ENCODE measurements at regions not wholly inside any gene's neighbourhood (a gene's known extent, or its start where the extent isn't known, plus 50 kb on each side); places are given as distances from the start of the nearest gene placed in this dataset.

- TF ChIP-seq EZH2 (IDR thresholded peaks at IDR 0.05; ENCODE audit: low read length) (no peak), CTCF (optimal IDR thresholded peaks at IDR 0.05 in 1 of 3, IDR thresholded peaks at IDR 0.05 in 1 of 3, conservative IDR thresholded peaks at IDR 0.05 in 1 of 3; ENCODE audit: extremely low read depth in 1 of 3, insufficient read depth in 2 of 3, low read length in 3 of 3) (no peak)
- Histone ChIP-seq H3K4me1 (ENCODE audit: control insufficient read depth, extremely low read depth, insufficient read depth, low read length) (no peaks in the 10 kb centered on the region), H3K9me1 (ENCODE audit: control insufficient read depth, extremely low read depth, insufficient read depth, low read length) (no peaks in the 10 kb centered on the region), H3K79me2 (ENCODE audit: control insufficient read depth, insufficient read depth, low read length) (no peaks in the 10 kb centered on the region), H3K4me2 (ENCODE audit: control insufficient read depth, extremely low read depth, insufficient read depth, low read depth, low read length) (no peak overlapping the region), H4K20me1 (ENCODE audit: control insufficient read depth, extremely low read depth, insufficient read depth, low read length) (no peaks in the 10 kb centered on the region), H3K9me3 (ENCODE audit: control insufficient read depth, low read depth, low read length) (no peaks in the 10 kb centered on the region), H3K36me3 (ENCODE audit: control insufficient read depth in 2 of 2, extremely low read depth in 1 of 2, insufficient read depth in 2 of 2, low read length in 2 of 2) (no peaks in the 10 kb centered on the region), H3K27ac (ENCODE audit: control insufficient read depth, insufficient read depth, low read length) (no peak overlapping the region), H2AFZ (ENCODE audit: control insufficient read depth, low read length) (no peak overlapping the region), H3K9ac (ENCODE audit: control insufficient read depth, extremely low read depth, insufficient read depth, low read length) (no peak overlapping the region), H3K4me3 (ENCODE audit: control insufficient read depth in 2 of 3, extremely low read depth in 1 of 3, insufficient read depth in 2 of 3, low read depth in 1 of 3, low read length in 3 of 3) (no peak overlapping the region), H3K27me3 (ENCODE audit: control insufficient read depth, extremely low read depth, insufficient read depth, low read length) (no peaks in the 10 kb centered on the region)
- dilution Hi-C loops (cut with MboI; ENCODE audit: extremely low pct_ligation_motif_present, low sequenced_read_pairs), result no loop called here
- FAIRE-seq (no peak), DNase-seq (ENCODE audit: low read depth, low spot score) (no peak)
These were observed 100.0 kb upstream of the PLCXD3 start for GRCh38 chr5:41610386-41610785.

GRCh38 chr5:41600731-41601130 lies 90.3 kb upstream of the PLCXD3 start:
- H3K9me1 ChIP-seq (ENCODE audit: control insufficient read depth, extremely low read depth, insufficient read depth, low read length), result no peaks in the 10 kb centered on the region
- no peak for FAIRE-seq
- TF ChIP-seq CTCF (optimal IDR thresholded peaks at IDR 0.05 in 1 of 3, IDR thresholded peaks at IDR 0.05 in 1 of 3, conservative IDR thresholded peaks at IDR 0.05 in 1 of 3; ENCODE audit: extremely low read depth in 1 of 3, insufficient read depth in 2 of 3, low read length in 3 of 3), result no peak
- TF ChIP-seq EZH2 (IDR thresholded peaks at IDR 0.05; ENCODE audit: low read length), result no peak
- no peaks in the 10 kb centered on the region for H3K9me3 ChIP-seq (ENCODE audit: control insufficient read depth, low read depth, low read length)
- no peaks in the 10 kb centered on the region for H3K4me1 ChIP-seq (ENCODE audit: control insufficient read depth, extremely low read depth, insufficient read depth, low read length)
- no peaks in the 10 kb centered on the region for H3K79me2 ChIP-seq (ENCODE audit: control insufficient read depth, insufficient read depth, low read length)
- no peak overlapping the region for H3K4me3 ChIP-seq (ENCODE audit: control insufficient read depth in 2 of 3, extremely low read depth in 1 of 3, insufficient read depth in 2 of 3, low read depth in 1 of 3, low read length in 3 of 3)
- H3K27me3 ChIP-seq (ENCODE audit: control insufficient read depth, extremely low read depth, insufficient read depth, low read length), result no peaks in the 10 kb centered on the region
- no peak overlapping the region for H2AFZ ChIP-seq (ENCODE audit: control insufficient read depth, low read length)
- dilution Hi-C loops (cut with MboI; ENCODE audit: extremely low pct_ligation_motif_present, low sequenced_read_pairs), result no loop called here
- H4K20me1 ChIP-seq (ENCODE audit: control insufficient read depth, extremely low read depth, insufficient read depth, low read length), result no peaks in the 10 kb centered on the region
- no peak overlapping the region for H3K27ac ChIP-seq (ENCODE audit: control insufficient read depth, insufficient read depth, low read length)
- H3K4me2 ChIP-seq (ENCODE audit: control insufficient read depth, extremely low read depth, insufficient read depth, low read depth, low read length), result no peak overlapping the region
- H3K9ac ChIP-seq (ENCODE audit: control insufficient read depth, extremely low read depth, insufficient read depth, low read length), result no peak overlapping the region
- no peaks in the 10 kb centered on the region for H3K36me3 ChIP-seq (ENCODE audit: control insufficient read depth in 2 of 2, extremely low read depth in 1 of 2, insufficient read depth in 2 of 2, low read length in 2 of 2)
- DNase-seq (ENCODE audit: low read depth, low spot score), result no peak
